ENCODE measurements at regions not wholly inside any gene's neighbourhood (a gene's known extent, or its start where the extent isn't known, plus 50 kb on each side); places are given as distances from the start of the nearest gene placed in this dataset.

- BruUV-seq (replicated peaks): no TSS peak
These were observed 117.3 kb upstream of the SLC24A5 start for GRCh38 chr15:48003441-48003840.

GRCh38 chr15:48005077-48005476, 115.7 kb upstream of the SLC24A5 start:
- intact Hi-C loops (cut with micrococcal nuclease): no loop called here
- H3K4me1 Mint-ChIP-seq (ENCODE audit: insufficient read depth, unreplicated experiment): peaks cover 11% of the 10 kb centered on the region
- no peak overlapping the region for H3K27ac Mint-ChIP-seq (ENCODE audit: low read depth, unreplicated experiment)
- no peak for TF ChIP-seq CTCF (IDR thresholded peaks at IDR 0.05; ENCODE audit: unreplicated experiment)
- H3K27me3 Mint-ChIP-seq (ENCODE audit: insufficient read depth, unreplicated experiment): no peaks in the 10 kb centered on the region
- POLR2A ChIA-PET: no interaction called here
- H3K9me3 Mint-ChIP-seq (ENCODE audit: unreplicated experiment): no peaks in the 10 kb centered on the region
- no TSS peak for BruUV-seq (replicated peaks)
- no peak overlapping the region for H3K4me3 Mint-ChIP-seq (ENCODE audit: unreplicated experiment)
- no peaks in the 10 kb centered on the region for H3K36me3 Mint-ChIP-seq (ENCODE audit: insufficient read depth, unreplicated experiment)
- CTCF ChIA-PET: no interaction called here
- DNase-seq (ENCODE audit: unreplicated experiment): no peak

More at GRCh38 chr15:48003441-48003840, 117.3 kb upstream of the SLC24A5 start:
- DNase-seq (ENCODE audit: unreplicated experiment): no peak
- no peak for TF ChIP-seq CTCF (IDR thresholded peaks at IDR 0.05; ENCODE audit: unreplicated experiment)
- no peak overlapping the region for H3K4me3 Mint-ChIP-seq (ENCODE audit: unreplicated experiment)
- no peaks in the 10 kb centered on the region for H3K9me3 Mint-ChIP-seq (ENCODE audit: unreplicated experiment)
- peaks cover 20% of the 10 kb centered on the region for H3K4me1 Mint-ChIP-seq (ENCODE audit: insufficient read depth, unreplicated experiment)
- POLR2A ChIA-PET: interaction anchor here (0.8 kb wide), 1 partner anchor 28 kb away, joined by 3 read pairs; no protein-coding TSS in a partner anchor
- CTCF ChIA-PET: interaction anchor here (1.2 kb wide), 1 partner anchor 14 kb away, joined by 3 read pairs; no protein-coding TSS in a partner anchor
- no peak overlapping the region for H3K27ac Mint-ChIP-seq (ENCODE audit: low read depth, unreplicated experiment)
- intact Hi-C loops (cut with micrococcal nuclease): no loop called here
- H3K27me3 Mint-ChIP-seq (ENCODE audit: insufficient read depth, unreplicated experiment): no peaks in the 10 kb centered on the region
- no peaks in the 10 kb centered on the region for H3K36me3 Mint-ChIP-seq (ENCODE audit: insufficient read depth, unreplicated experiment)

GRCh38 chr15:48006031-48006511, 114.7 kb upstream of the SLC24A5 start:
- Mint-ChIP-seq H3K9me3 (ENCODE audit: unreplicated experiment) (no peaks in the 10 kb centered on the region), H3K27me3 (ENCODE audit: insufficient read depth, unreplicated experiment) (no peaks in the 10 kb centered on the region), H3K36me3 (ENCODE audit: insufficient read depth, unreplicated experiment) (no peaks in the 10 kb centered on the region), H3K4me3 (ENCODE audit: unreplicated experiment) (no peak overlapping the region), H3K4me1 (ENCODE audit: insufficient read depth, unreplicated experiment) (peaks cover 11% of the 10 kb centered on the region), H3K27ac (ENCODE audit: low read depth, unreplicated experiment) (peak overlapping the region; percentile 1)
- ChIA-PET POLR2A (no interaction called here), CTCF (interaction anchor here (0.6 to 0.8 kb wide), 4 partner anchors 20 to 120 kb away, joined by 3 to 4 read pairs (median 3); no protein-coding TSS in a partner anchor)
- no peak for TF ChIP-seq CTCF (IDR thresholded peaks at IDR 0.05; ENCODE audit: unreplicated experiment)
- no TSS peak for BruUV-seq (replicated peaks)
- intact Hi-C loops (cut with micrococcal nuclease): no loop called here
- peak; percentile 26 for DNase-seq (ENCODE audit: unreplicated experiment)

GRCh38 chr15:48010316-48010715, 110.5 kb upstream of the SLC24A5 start:
- H3K36me3 Mint-ChIP-seq (ENCODE audit: insufficient read depth, unreplicated experiment): no peaks in the 10 kb centered on the region
- intact Hi-C loops (cut with micrococcal nuclease): no loop called here
- ChIA-PET POLR2A (interaction anchor here (0.7 kb wide), 1 partner anchor 9 kb away, joined by 3 read pairs; no protein-coding TSS in a partner anchor), CTCF (no interaction called here)
- no peak overlapping the region for H3K27ac Mint-ChIP-seq (ENCODE audit: low read depth, unreplicated experiment)
- TF ChIP-seq CTCF (IDR thresholded peaks at IDR 0.05; ENCODE audit: unreplicated experiment): no peak
- DNase-seq (ENCODE audit: unreplicated experiment): no peak
- H3K4me1 Mint-ChIP-seq (ENCODE audit: insufficient read depth, unreplicated experiment): peaks cover 11% of the 10 kb centered on the region
- no peaks in the 10 kb centered on the region for H3K9me3 Mint-ChIP-seq (ENCODE audit: unreplicated experiment)
- H3K4me3 Mint-ChIP-seq (ENCODE audit: unreplicated experiment): no peak overlapping the region
- H3K27me3 Mint-ChIP-seq (ENCODE audit: insufficient read depth, unreplicated experiment): no peaks in the 10 kb centered on the region
- BruUV-seq (replicated peaks): no TSS peak

All from MCF 10A (cell line).